Right lobe of liver (tissue), 6 donors: ENCODE measurements at regions not wholly inside any gene's neighbourhood (a gene's known extent, or its start where the extent isn't known, plus 50 kb on each side); places are given as distances from the start of the nearest gene placed in this dataset.

ENCODE experiments used
- ATAC-seq, 4 donors: fragments of 200-7000 bp; cut with Tn5 transposase; one replicate each; pipeline ENCODE4 v1.9.1; 2020; ENCODE audit warnings: mild to moderate bottlenecking in 4 of 4, moderate library complexity in 4 of 4
- DNase-seq, 3 donors: peaks; one replicate each; pipeline ENCODE4 v3.0.0-alpha.2; 2020
- H3K27ac ChIP-seq, 3 donors: fragments of 200-600 bp; one replicate each; pipeline ENCODE4 v1.8.0; 2022
- H3K27me3 ChIP-seq, 2 donors: fragments of 200-600 bp; one replicate each; pipeline ENCODE4 v1.8.0; 2022
- H3K36me3 ChIP-seq, 4 donors: fragments of 200-600 bp; sonication (generic) in 1 of 4; one replicate each; pipeline versions ENCODE4 v1.5.1 to v1.8.0; 2017 to 2022; ENCODE audit warnings: control low read depth in 1 of 4
- H3K4me1 ChIP-seq, 4 donors: fragments of 200-600 bp; sonication (generic) in 1 of 4; one replicate each; pipeline versions ENCODE4 v1.5.1 to v1.8.0; 2017 to 2022; ENCODE audit warnings: control low read depth in 1 of 4
- H3K4me3 ChIP-seq, 3 donors: fragments of 200-600 bp; one replicate each; pipeline ENCODE4 v1.8.0; 2022
- H3K9me3 ChIP-seq, 4 donors: fragments of 200-600 bp; sonication (generic) in 1 of 4; one replicate each; pipeline versions ENCODE4 v1.5.1 to v1.8.0; 2017 to 2022; ENCODE audit warnings: control low read depth in 1 of 4
- POLR2A ChIP-seq: fragments of 450-650 bp; IDR thresholded peaks from one replicate; pipeline ENCODE4 v1.6.1; 2017; ENCODE audit warnings: antibody characterized with exemption, mild to moderate bottlenecking
- WGBS: methylation state at CpG from one replicate; pipeline ENCODE4 v1.1.6; 2018; ENCODE audit warnings: low coverage, low lambda C conversion rate; ENCODE audit not compliant: insufficient coverage; ENCODE audit errors: missing lambda C conversion rate; 5-methylcytosine and 5-hydroxymethylcytosine counted together
- intact Hi-C, 2 donors: fragments of 100-400 bp; cut with DNase I; formaldehyde crosslinking; loops; one replicate each; pipeline versions ENCODE4 v1.11.2 to v1.14.1; 2022
- TF ChIP-seq, protein P1 (sequence below), 4 donors: fragments of 200-600 bp in 3 of 4; fragments of 450-650 bp in 1 of 4; IDR thresholded peaks; one replicate each; pipeline versions ENCODE4 v1.5.1 to v1.8.0; 2016 to 2022; ENCODE audit warnings: antibody characterized with exemption in 4 of 4, mild to moderate bottlenecking in 2 of 4
- donor health status: DM: no; HTN: yes; CAD: no.
- donor health status: DM: no; HTN: no; CAD: no.
- donor health status: DM: no; HTN: no; CAD: no.
- donor health status: DM: no; HTN: yes; CAD: no.
- donor health status: DM: no; HTN: yes; CAD: no.

DNA sequence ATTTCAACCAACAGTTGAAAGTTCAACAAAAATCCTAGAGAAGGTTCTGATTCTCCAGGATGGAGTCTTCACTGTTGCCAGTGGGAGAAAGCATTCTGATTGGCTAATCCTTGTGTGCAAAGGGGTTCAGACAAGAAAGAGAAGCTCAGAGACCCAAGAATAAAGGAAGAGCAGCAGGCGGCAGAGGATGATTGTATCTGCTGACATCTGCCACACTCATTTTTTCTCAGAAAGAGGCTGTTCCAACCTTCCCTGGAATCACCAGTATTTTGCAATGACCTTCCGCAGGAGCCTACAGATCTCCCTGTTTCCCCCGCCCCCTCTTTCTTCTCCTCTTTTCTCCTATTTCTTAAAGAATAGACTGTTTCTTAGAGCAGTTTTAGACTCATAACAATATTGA lies 376.7 kb downstream of the CDH26 start:
- Histone ChIP-seq H3K27ac (no peak overlapping the region), H3K36me3 (no peaks in the 10 kb centered on the region), H3K9me3 (no peaks in the 10 kb centered on the region), H3K4me1 (no peaks in the 10 kb centered on the region), H3K27me3 (no peaks in the 10 kb centered on the region), H3K4me3 (no peak overlapping the region)
- 68% methylated on average over 3 of the region's 3 CpGs for WGBS
- intact Hi-C loops, result no loop called here
- ATAC-seq, result no peak
- no peak for TF ChIP-seq POLR2A
- TF ChIP-seq, protein P1, sequence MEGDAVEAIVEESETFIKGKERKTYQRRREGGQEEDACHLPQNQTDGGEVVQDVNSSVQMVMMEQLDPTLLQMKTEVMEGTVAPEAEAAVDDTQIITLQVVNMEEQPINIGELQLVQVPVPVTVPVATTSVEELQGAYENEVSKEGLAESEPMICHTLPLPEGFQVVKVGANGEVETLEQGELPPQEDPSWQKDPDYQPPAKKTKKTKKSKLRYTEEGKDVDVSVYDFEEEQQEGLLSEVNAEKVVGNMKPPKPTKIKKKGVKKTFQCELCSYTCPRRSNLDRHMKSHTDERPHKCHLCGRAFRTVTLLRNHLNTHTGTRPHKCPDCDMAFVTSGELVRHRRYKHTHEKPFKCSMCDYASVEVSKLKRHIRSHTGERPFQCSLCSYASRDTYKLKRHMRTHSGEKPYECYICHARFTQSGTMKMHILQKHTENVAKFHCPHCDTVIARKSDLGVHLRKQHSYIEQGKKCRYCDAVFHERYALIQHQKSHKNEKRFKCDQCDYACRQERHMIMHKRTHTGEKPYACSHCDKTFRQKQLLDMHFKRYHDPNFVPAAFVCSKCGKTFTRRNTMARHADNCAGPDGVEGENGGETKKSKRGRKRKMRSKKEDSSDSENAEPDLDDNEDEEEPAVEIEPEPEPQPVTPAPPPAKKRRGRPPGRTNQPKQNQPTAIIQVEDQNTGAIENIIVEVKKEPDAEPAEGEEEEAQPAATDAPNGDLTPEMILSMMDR (IDR thresholded peaks at IDR 0.05), result no peak
- no peak for DNase-seq

DNA sequence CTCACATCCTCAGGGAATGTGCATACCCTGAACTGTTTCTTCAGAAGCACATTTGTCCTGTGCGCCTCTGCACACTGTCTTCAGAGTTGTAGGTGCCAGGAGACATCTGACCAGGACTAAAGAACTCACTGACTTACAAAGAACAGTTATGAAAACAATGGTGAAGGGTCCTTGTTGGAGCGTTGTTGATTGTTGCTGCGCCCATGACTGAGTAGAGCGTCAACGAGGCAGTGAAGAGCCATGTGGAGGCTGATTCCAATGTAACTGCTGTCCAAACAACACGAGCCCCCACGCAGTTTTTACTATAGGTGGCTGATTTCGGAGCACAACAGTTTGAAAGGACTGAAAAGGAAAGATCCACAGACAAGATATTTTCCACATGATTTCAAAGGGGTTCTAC lies 380.3 kb downstream of the CDH26 start:
- no peak for DNase-seq
- intact Hi-C loops, result no loop called here
- no peaks in the 10 kb centered on the region for H3K36me3 ChIP-seq
- H3K27ac ChIP-seq, result no peak overlapping the region
- H3K27me3 ChIP-seq, result no peaks in the 10 kb centered on the region
- no peaks in the 10 kb centered on the region for H3K9me3 ChIP-seq
- TF ChIP-seq POLR2A, result no peak
- no peak for ATAC-seq
- WGBS, result 62% methylated on average over 8 of the region's 8 CpGs
- no peaks in the 10 kb centered on the region for H3K4me1 ChIP-seq
- H3K4me3 ChIP-seq, result no peak overlapping the region

DNA sequence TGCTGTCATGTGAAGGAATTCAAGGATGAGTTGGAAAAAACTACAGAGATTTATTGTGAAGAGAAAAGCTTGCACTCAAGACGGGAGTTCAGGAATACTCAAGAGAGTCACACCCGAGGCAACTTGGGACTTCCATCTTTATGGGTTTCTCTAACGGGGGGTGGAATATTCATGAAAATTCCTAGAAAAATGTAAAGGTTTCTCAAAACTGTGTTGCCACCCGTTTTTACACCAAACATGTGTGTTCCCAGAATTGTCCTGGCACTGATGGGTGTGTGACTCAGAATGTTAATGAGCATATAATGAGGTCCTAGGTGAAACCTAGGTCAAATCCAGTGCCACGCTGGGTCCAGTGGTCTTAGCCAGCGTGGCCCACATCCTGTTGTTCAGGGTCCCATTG lies 381.5 kb downstream of the CDH26 start:
- ATAC-seq (no peak), DNase-seq (no peak)
- no peaks in the 10 kb centered on the region for H3K36me3 ChIP-seq
- WGBS, result 48% methylated on average over 4 of the region's 6 CpGs
- no peaks in the 10 kb centered on the region for H3K4me1 ChIP-seq
- H3K9me3 ChIP-seq, result no peaks in the 10 kb centered on the region
- no peaks in the 10 kb centered on the region for H3K27me3 ChIP-seq
- intact Hi-C loops, result no loop called here
- H3K4me3 ChIP-seq, result no peak overlapping the region
- TF ChIP-seq, protein P1 (IDR thresholded peaks at IDR 0.05), result no peak
- no peak for TF ChIP-seq POLR2A
- no peak overlapping the region for H3K27ac ChIP-seq

DNA sequence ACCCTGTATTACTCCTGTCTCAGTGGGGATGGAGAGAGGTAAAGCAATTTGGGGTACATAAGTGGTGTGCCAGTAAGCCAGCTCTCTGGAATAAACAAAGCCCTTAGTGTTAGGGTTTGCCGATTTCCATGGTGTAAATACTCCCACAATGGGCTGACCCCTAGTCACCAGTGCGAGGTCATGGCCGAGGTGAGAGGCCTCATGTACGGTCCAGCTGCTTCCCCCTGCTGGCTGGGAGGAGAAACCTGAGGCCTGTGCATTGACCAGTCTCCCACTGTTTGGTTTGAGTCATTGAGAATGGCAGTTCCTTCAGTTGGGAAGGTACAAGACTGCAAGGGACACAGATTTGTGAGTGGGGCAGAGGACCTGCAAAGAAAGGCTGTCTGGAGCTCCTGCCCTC lies 382.0 kb downstream of the CDH26 start:
- H3K4me3 ChIP-seq, result no peak overlapping the region
- H3K9me3 ChIP-seq, result no peaks in the 10 kb centered on the region
- H3K27ac ChIP-seq, result no peak overlapping the region
- TF ChIP-seq, protein P1 (IDR thresholded peaks at IDR 0.05), result no peak
- no peak for TF ChIP-seq POLR2A
- intact Hi-C loops, result no loop called here
- ATAC-seq (no peak), DNase-seq (no peak)
- no peaks in the 10 kb centered on the region for H3K36me3 ChIP-seq
- H3K27me3 ChIP-seq, result no peaks in the 10 kb centered on the region
- H3K4me1 ChIP-seq, result no peaks in the 10 kb centered on the region
- WGBS, result 94% methylated on average over 2 of the region's 4 CpGs

DNA sequence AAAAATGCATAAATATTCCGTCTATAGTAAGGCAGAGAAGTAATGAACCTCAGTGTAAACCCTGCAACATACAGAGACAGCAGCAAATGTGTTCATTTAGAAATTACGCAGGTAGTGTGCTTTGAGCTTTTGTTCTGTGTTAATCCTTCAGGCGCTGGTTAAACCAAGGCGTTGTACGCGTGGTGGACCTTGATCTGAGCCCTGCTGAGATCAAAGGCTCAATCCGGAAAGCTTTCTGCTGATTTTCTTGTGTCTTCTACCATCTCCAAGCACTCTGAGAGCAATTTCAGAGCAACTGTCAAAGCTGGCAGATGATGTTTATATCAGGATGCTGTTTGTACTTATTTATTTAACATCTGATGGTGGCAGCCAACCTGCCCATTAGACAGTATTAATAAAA lies 382.8 kb downstream of the CDH26 start:
- intact Hi-C loops, result no loop called here
- ATAC-seq (no peak), DNase-seq (no peak)
- Histone ChIP-seq H3K27me3 (no peaks in the 10 kb centered on the region), H3K4me3 (no peak overlapping the region), H3K4me1 (no peaks in the 10 kb centered on the region), H3K27ac (no peak overlapping the region), H3K36me3 (no peaks in the 10 kb centered on the region), H3K9me3 (no peaks in the 10 kb centered on the region)
- WGBS, result 73% methylated on average over 6 of the region's 7 CpGs
- no peak for TF ChIP-seq POLR2A
- TF ChIP-seq, protein P1 (IDR thresholded peaks at IDR 0.05), result no peak
